HUES6 (cell line): ENCODE measurements at regions not wholly inside any gene's neighbourhood (a gene's known extent, or its start where the extent isn't known, plus 50 kb on each side); places are given as distances from the start of the nearest gene placed in this dataset.

Experiments used
- H3K27ac ChIP-seq: 2 replicates; pipeline ENCODE4 v1.7.0; 2013; ENCODE audit warnings: low read depth, mild to moderate bottlenecking, low read length, inconsistent platforms
- H3K27me3 ChIP-seq: 2 replicates; pipeline ENCODE4 v1.6.1; 2013; ENCODE audit warnings: low read length; ENCODE audit not compliant: control insufficient read depth, insufficient read depth
- H3K36me3 ChIP-seq: 2 replicates; pipeline ENCODE4 v1.6.1; 2013; ENCODE audit warnings: low read length; ENCODE audit not compliant: control insufficient read depth, insufficient read depth
- H3K4me1 ChIP-seq: 2 replicates; pipeline ENCODE4 v1.6.1; 2013; ENCODE audit warnings: low read length; ENCODE audit not compliant: control insufficient read depth, insufficient read depth
- H3K4me3 ChIP-seq: 2 replicates; pipeline ENCODE4 v1.5.1; 2013; ENCODE audit warnings: low read depth, low read length
- H3K9ac ChIP-seq: one replicate; pipeline ENCODE4 v1.6.1; 2013; ENCODE audit warnings: mild to moderate bottlenecking, low read length
- H3K9me3 ChIP-seq: 2 replicates; pipeline ENCODE4 v1.6.1; 2013; ENCODE audit warnings: low read depth, low read length; ENCODE audit not compliant: control insufficient read depth, insufficient read depth

DNA sequence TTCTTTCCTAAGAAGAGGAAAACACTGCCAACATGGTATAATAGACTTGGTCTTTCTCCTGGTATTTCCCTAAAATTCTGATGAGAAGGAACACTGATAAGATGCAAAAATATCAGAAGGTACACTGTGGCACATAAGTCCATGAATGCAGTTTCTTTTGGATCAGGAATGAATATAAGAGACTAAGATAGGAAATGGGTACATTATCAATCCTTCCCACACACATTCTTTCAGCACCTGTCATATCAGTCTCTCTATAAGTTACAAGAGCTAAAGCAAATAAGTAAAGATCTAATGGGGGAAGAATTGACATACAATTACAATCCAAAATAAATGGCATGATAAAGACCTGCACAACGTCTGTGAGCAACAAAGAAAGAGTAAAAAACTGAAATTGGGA, 1101.0 kb downstream of the ROBO2 start:
- Histone ChIP-seq H3K4me3 (no peak overlapping the region), H3K27me3 (no peaks in the 10 kb centered on the region), H3K9me3 (no peaks in the 10 kb centered on the region), H3K27ac (no peak overlapping the region), H3K36me3 (no peaks in the 10 kb centered on the region), H3K4me1 (no peaks in the 10 kb centered on the region), H3K9ac (no peak overlapping the region)

DNA sequence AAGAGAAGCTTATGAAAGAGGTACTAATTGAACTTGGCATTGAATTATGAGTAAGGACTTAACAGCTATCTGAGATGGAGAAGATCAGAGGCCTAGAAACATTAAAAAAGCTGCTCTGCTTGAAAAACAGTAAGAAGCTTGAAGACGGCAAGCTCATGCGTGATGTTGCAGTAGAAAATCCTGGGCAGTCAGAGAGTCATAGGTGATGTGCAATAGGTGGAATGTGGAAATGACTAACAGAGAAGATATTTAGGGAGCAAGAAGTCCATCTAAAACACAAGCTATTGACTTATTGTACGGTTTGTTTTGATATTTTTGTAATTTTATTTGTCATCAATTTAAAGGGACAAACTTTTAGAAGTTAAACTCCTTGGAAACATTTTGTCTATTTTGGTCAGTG, 1101.4 kb downstream of the ROBO2 start:
- Histone ChIP-seq H3K9ac (no peak overlapping the region), H3K36me3 (no peaks in the 10 kb centered on the region), H3K27ac (no peak overlapping the region), H3K27me3 (no peaks in the 10 kb centered on the region), H3K4me3 (no peak overlapping the region), H3K9me3 (no peaks in the 10 kb centered on the region), H3K4me1 (no peaks in the 10 kb centered on the region)

DNA sequence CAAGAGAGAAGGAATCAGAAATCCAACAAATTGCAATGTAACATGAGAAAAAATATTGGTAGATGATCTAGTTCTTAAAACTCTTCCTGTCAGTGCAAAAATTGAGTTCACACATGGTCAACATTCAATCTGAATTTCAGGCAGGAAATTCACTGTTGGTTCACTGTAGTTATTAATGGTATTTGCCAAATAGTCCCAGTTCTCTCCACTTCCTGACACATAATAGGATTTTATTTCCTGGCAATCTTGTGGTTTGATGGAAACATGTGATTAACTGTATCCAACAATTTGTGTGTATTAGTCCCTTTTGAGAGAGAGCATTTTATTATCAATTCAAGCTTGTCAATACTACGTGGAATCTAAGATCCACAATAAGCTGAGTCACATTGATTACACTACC, 1103.1 kb downstream of the ROBO2 start:
- Histone ChIP-seq H3K36me3 (no peaks in the 10 kb centered on the region), H3K9ac (no peak overlapping the region)

GRCh38 chr3:78148986-78149717, 1109.3 kb downstream of the ROBO2 start:
- no peak overlapping the region for H3K4me3 ChIP-seq
- H3K36me3 ChIP-seq: no peaks in the 10 kb centered on the region
- no peaks in the 10 kb centered on the region for H3K27me3 ChIP-seq
- no peak overlapping the region for H3K27ac ChIP-seq
- H3K9me3 ChIP-seq: 0 out of 2 replicates have a peak, but pooled peaks cover 3% of the 10 kb centered on the region
- peaks cover 4% of the 10 kb centered on the region; the same call in 1 of the 2 replicates for H3K4me1 ChIP-seq
- no peak overlapping the region for H3K9ac ChIP-seq

More for the DNA sequence above, 1103.1 kb downstream of the ROBO2 start:
- Histone ChIP-seq H3K9me3 (0 out of 2 replicates have a peak, but pooled peaks cover 3% of the 10 kb centered on the region), H3K27me3 (no peaks in the 10 kb centered on the region), H3K4me3 (no peak overlapping the region), H3K27ac (no peak overlapping the region), H3K4me1 (no peaks in the 10 kb centered on the region)

- Histone ChIP-seq H3K27ac (no peak overlapping the region), H3K4me3 (no peak overlapping the region), H3K4me1 (peaks cover 4% of the 10 kb centered on the region; the same call in 1 of the 2 replicates), H3K9ac (no peak overlapping the region), H3K36me3 (no peaks in the 10 kb centered on the region), H3K27me3 (no peaks in the 10 kb centered on the region), H3K9me3 (no peaks in the 10 kb centered on the region)
These were observed 1114.1 kb downstream of the ROBO2 start for GRCh38 chr3:78153973-78154372.

GRCh38 chr3:78154521-78155186, 1114.8 kb downstream of the ROBO2 start:
- H3K4me3 ChIP-seq: no peak overlapping the region
- H3K9me3 ChIP-seq: no peaks in the 10 kb centered on the region
- no peaks in the 10 kb centered on the region for H3K36me3 ChIP-seq
- H3K9ac ChIP-seq: no peak overlapping the region
- H3K27ac ChIP-seq: no peak overlapping the region
- peaks cover 4% of the 10 kb centered on the region; the same call in 1 of the 2 replicates for H3K4me1 ChIP-seq
- no peaks in the 10 kb centered on the region for H3K27me3 ChIP-seq

DNA sequence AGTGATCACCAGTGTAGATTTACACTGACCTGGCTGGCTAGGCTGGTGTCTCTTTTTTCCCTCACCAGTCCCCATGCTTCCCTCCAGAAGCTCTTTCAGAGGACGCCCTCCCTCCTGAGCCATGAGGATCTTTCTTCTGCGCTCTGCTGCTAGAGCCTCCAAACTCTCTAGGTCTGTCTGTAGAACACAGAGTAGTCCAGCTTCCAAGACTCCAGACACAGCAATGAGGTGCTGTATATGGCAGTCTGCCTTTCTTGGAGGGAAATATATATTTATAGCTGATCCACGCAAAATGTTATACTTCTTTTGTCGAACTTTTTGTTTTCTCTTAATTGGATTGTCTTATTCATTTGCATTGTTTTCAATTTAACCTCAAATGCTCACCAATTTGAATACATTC, 1121.8 kb downstream of the ROBO2 start:
- H3K27me3 ChIP-seq: no peaks in the 10 kb centered on the region
- H3K36me3 ChIP-seq: no peaks in the 10 kb centered on the region
- no peak overlapping the region for H3K27ac ChIP-seq
- no peaks in the 10 kb centered on the region for H3K9me3 ChIP-seq
- no peak overlapping the region for H3K9ac ChIP-seq
- H3K4me1 ChIP-seq: no peaks in the 10 kb centered on the region
- no peak overlapping the region for H3K4me3 ChIP-seq

GRCh38 chr3:78163379-78163778, 1123.5 kb downstream of the ROBO2 start:
- Histone ChIP-seq H3K36me3 (no peaks in the 10 kb centered on the region), H3K4me3 (no peak overlapping the region), H3K9me3 (no peaks in the 10 kb centered on the region), H3K27me3 (no peaks in the 10 kb centered on the region), H3K27ac (no peak overlapping the region), H3K9ac (no peak overlapping the region), H3K4me1 (no peaks in the 10 kb centered on the region)

DNA sequence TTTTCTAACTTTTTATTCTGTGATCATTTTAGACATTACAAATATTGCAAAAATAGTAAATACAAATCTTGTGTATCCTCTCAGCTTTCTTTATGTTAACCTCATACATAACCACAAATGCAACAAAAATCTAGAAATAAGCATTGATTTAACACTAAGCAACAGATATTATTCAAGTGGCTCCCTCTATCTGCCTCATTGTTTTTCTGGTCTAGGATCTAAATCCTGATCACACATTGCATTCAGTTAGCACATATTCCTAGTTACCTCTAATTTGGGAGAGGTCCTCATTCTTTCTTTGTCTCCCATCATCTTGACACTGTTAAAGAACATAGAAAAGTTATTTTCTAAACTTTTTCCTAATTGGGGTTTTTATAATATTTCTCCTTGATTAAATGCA, 1126.0 kb downstream of the ROBO2 start:
- Histone ChIP-seq H3K4me3 (no peak overlapping the region), H3K36me3 (no peaks in the 10 kb centered on the region), H3K27me3 (no peaks in the 10 kb centered on the region), H3K9me3 (no peaks in the 10 kb centered on the region), H3K9ac (no peak overlapping the region), H3K27ac (no peak overlapping the region), H3K4me1 (no peaks in the 10 kb centered on the region)

DNA sequence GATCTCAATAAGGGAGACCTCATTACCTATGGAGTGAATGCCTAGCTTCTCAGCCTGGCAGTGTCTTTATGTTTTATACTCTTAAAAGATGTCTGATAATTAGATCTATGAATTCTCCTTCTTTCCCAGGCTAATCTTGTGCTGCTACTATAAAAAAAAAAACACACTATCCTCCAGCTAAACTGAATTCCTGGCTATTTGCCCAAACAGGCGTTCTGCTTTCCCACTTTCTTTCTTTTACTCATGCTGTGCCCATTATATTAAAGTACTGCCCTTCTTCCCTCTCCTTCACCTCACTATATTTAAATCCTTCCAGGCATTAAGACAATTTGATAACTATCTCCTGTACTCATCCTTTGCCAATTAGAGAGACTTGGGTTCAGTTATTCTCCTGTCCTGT, 1134.9 kb downstream of the ROBO2 start:
- Histone ChIP-seq H3K27me3 (no peaks in the 10 kb centered on the region), H3K4me3 (no peak overlapping the region), H3K27ac (no peak overlapping the region), H3K9ac (no peak overlapping the region), H3K4me1 (peaks cover 6% of the 10 kb centered on the region), H3K36me3 (no peaks in the 10 kb centered on the region), H3K9me3 (no peaks in the 10 kb centered on the region)

DNA sequence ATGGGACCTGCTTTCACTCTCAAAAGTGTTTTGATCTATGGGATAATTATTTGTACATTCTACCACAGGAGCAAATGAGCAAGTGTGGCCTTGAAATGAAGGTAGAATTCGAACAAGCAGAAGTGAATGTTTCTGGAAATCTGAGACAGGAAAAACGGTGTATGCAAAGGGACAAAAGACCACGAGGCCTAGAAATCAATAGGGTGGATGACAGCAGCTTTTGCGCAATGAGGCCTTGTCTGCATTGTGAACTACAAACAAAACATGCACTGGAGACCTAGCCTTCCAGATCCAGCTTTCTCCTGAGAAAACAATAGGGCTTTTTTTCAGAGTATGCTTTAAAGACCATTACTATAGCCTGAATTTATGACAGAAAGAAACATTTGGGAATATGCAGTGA, 1137.0 kb downstream of the ROBO2 start:
- Histone ChIP-seq H3K4me3 (no peak overlapping the region), H3K36me3 (no peaks in the 10 kb centered on the region), H3K27ac (no peak overlapping the region), H3K9ac (no peak overlapping the region), H3K27me3 (no peaks in the 10 kb centered on the region), H3K4me1 (peaks cover 6% of the 10 kb centered on the region), H3K9me3 (no peaks in the 10 kb centered on the region)
